ENCODE measurements at regions not wholly inside any gene's neighbourhood (a gene's known extent, or its start where the extent isn't known, plus 50 kb on each side); places are given as distances from the start of the nearest gene placed in this dataset.

DNA sequence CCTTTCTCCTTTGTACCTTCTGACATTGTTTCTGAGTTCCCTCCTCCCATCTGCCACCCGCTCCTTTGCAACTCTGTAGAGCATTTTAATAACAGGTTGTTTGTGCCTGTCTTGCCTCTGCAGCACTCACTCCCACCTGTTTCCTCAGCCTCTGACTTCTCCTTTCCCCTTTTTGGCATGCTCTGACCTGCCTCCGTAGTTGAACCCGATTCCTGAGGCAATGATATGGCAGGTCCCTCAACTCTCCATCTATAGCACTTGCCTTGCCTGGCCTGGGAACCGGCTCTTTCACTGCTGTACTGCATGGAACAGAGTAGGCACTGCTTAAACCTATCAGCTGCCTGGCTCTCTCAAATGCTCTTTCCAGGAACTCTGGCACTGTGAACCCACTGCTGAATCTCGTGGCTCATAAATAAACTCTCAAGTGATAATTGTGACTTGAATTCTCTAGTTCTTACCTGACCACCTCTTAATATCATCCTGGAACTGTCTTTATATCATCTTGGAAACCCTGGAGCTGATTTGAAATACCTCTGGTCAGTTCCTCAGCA lies 50.3 kb downstream of the UTRN start:
- Mint-ChIP-seq H3K4me3 (peak overlapping the region; percentile 2), H3K9me3 (no peaks in the 10 kb centered on the region), H3K4me1 (ENCODE audit: low read depth) (peaks cover 41% of the 10 kb centered on the region), H3K27ac (peak overlapping the region; percentile 5), H3K36me3 (no peaks in the 10 kb centered on the region), H3K27me3 (no peaks in the 10 kb centered on the region)
- POLR2A ChIA-PET: no interaction called here
- CTCF ChIA-PET: interaction anchor here (1.0 kb wide), 1 partner anchor 147 kb away, joined by 5 read pairs; no protein-coding TSS in a partner anchor
- intact Hi-C loops (cut with micrococcal nuclease): loop anchor here (2.0 kb wide), 5 partner anchors 15 to 241 kb away; partner anchors contain the start of gene SF3B5
- no peak for DNase-seq

DNA sequence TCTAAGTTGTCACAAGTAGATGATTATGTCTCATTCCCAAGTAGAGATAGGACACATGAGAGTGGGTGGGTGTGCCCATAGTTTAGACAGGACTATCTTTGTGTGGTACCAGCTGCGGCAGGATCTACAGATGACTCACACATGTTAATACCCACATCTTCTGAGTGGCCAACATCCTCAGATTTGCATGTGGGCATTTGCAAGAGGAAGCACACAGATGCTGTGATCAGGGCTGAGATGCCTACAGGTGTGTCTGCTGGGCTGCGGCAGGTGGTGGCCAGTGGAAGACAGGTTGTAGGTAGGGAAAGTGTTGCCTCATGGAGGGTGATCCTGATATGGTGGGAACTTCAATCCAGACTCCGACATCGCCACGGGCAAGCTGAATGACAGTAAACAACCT lies 50.8 kb downstream of the UTRN start:
- Mint-ChIP-seq H3K4me3 (no peak overlapping the region), H3K4me1 (ENCODE audit: low read depth) (peaks cover 42% of the 10 kb centered on the region), H3K27ac (peak overlapping the region; percentile 5), H3K9me3 (no peaks in the 10 kb centered on the region), H3K36me3 (no peaks in the 10 kb centered on the region), H3K27me3 (no peaks in the 10 kb centered on the region)
- DNase-seq: peak; percentile 57
- intact Hi-C loops (cut with micrococcal nuclease): loop anchor here (2.0 kb wide), 5 partner anchors 15 to 241 kb away; partner anchors contain the start of gene SF3B5
- CTCF ChIA-PET: interaction anchor here (0.6 to 1.0 kb wide), 3 partner anchors 63 to 147 kb away, joined by 3 to 5 read pairs (median 5); no protein-coding TSS in a partner anchor
- POLR2A ChIA-PET: interaction anchor here (0.8 kb wide), 1 partner anchor 26 kb away, joined by 3 read pairs; no protein-coding TSS in a partner anchor

GRCh38 chr6:144336900-144337299 lies 51.8 kb downstream of the UTRN start:
- H3K4me3 Mint-ChIP-seq: no peak overlapping the region
- H3K36me3 Mint-ChIP-seq: no peaks in the 10 kb centered on the region
- intact Hi-C loops (cut with micrococcal nuclease): no loop called here
- no peaks in the 10 kb centered on the region for H3K9me3 Mint-ChIP-seq
- ChIA-PET CTCF (no interaction called here), POLR2A (interaction anchor here (0.8 kb wide), 1 partner anchor 25 kb away, joined by 3 read pairs; no protein-coding TSS in a partner anchor)
- no peak overlapping the region for H3K27ac Mint-ChIP-seq
- H3K4me1 Mint-ChIP-seq (ENCODE audit: low read depth): peaks cover 50% of the 10 kb centered on the region
- H3K27me3 Mint-ChIP-seq: no peaks in the 10 kb centered on the region
- DNase-seq: no peak

DNA sequence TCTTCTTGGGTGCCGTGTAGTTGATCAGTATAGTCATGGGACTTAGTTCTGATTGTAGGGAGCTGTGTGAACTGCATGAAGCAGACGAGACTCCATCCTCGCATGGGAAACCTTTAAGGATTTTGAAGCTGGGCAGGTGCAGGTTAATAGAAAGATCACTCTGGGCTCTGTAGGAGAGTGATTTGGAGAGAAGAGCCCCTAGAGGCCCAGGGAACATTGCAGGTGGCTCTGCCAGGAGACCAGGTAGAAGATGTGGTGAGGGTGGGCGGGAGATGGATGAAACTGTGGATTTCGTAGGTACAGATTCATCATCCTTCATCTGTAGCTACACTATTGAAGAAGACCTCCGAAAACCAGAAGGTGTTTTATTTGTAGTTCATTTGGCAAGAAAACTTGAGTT lies 53.3 kb downstream of the UTRN start:
- DNase-seq: no peak
- Mint-ChIP-seq H3K9me3 (no peaks in the 10 kb centered on the region), H3K27ac (no peak overlapping the region), H3K36me3 (no peaks in the 10 kb centered on the region), H3K27me3 (no peaks in the 10 kb centered on the region), H3K4me3 (no peak overlapping the region), H3K4me1 (ENCODE audit: low read depth) (peaks cover 66% of the 10 kb centered on the region)
- intact Hi-C loops (cut with micrococcal nuclease): no loop called here
- ChIA-PET POLR2A (no interaction called here), CTCF (interaction anchor here (0.5 kb wide), 1 partner anchor 144 kb away, joined by 3 read pairs; no protein-coding TSS in a partner anchor)

- Mint-ChIP-seq H3K4me1 (ENCODE audit: low read depth) (peaks cover 68% of the 10 kb centered on the region), H3K27ac (no peak overlapping the region), H3K9me3 (no peaks in the 10 kb centered on the region), H3K27me3 (no peaks in the 10 kb centered on the region), H3K4me3 (no peak overlapping the region), H3K36me3 (peaks cover 2% of the 10 kb centered on the region)
- intact Hi-C loops (cut with micrococcal nuclease): no loop called here
- ChIA-PET POLR2A (no interaction called here), CTCF (no interaction called here)
- DNase-seq: no peak
These were observed 54.0 kb downstream of the UTRN start for GRCh38 chr6:144338951-144339700.

GRCh38 chr6:144339859-144340452 lies 54.8 kb downstream of the UTRN start:
- Mint-ChIP-seq H3K27me3 (no peaks in the 10 kb centered on the region), H3K4me3 (no peak overlapping the region), H3K36me3 (peaks cover 4% of the 10 kb centered on the region), H3K27ac (no peak overlapping the region), H3K9me3 (no peaks in the 10 kb centered on the region), H3K4me1 (ENCODE audit: low read depth) (peaks cover 65% of the 10 kb centered on the region)
- ChIA-PET POLR2A (no interaction called here), CTCF (interaction anchor here (0.8 kb wide), 1 partner anchor 142 kb away, joined by 4 read pairs; no protein-coding TSS in a partner anchor)
- intact Hi-C loops (cut with micrococcal nuclease): loop anchor here (5.0 to 10.0 kb wide), 8 partner anchors 202 to 1395 kb away; partner anchors contain the start of genes ADAT2, HIVEP2 and PEX3
- no peak for DNase-seq

GRCh38 chr6:144340541-144341371 lies 55.6 kb downstream of the UTRN start:
- H3K4me3 Mint-ChIP-seq: no peak overlapping the region

DNA sequence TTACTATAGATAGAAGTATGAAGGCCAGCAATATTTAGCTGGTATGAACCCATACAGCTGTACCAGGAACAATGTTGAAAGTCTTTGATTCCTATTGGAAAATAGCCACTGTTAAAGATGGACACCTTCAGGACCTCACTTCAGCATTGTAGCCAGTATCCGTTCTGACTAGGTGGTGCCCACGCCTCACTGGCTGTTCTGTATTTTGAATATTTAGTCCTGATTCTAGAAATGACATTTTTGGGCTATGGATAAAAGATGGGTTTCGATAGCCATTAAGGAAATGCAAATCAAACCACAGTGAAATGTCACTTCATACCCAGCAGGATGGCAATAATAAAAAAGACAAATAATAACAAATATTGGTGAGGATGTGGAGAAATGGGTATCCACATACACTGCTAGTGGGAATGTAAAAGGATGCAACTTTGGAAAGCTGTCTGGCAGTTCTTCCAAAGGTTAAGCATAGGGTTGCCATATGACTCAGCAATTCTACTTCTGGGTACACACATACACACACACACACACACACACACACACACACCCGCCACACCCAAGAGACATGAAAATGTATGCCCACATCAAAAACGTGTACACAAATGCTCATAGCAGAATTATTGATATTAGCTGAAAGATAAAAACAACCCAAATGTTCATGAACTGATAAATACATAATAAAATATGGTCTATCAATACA lies 56.8 kb downstream of the UTRN start:
- intact Hi-C loops (cut with micrococcal nuclease): loop anchor here (5.0 to 10.0 kb wide), 8 partner anchors 200 to 1397 kb away; partner anchors contain the start of genes ADAT2, HIVEP2 and PEX3
- CTCF ChIA-PET: no interaction called here

More at GRCh38 chr6:144340541-144341371, 55.6 kb downstream of the UTRN start:
- H3K27me3 Mint-ChIP-seq: no peaks in the 10 kb centered on the region
- no peak overlapping the region for H3K27ac Mint-ChIP-seq
- peaks cover 65% of the 10 kb centered on the region for H3K4me1 Mint-ChIP-seq (ENCODE audit: low read depth)
- no peak for DNase-seq
- POLR2A ChIA-PET: no interaction called here
- peaks cover 4% of the 10 kb centered on the region for H3K36me3 Mint-ChIP-seq
- no peaks in the 10 kb centered on the region for H3K9me3 Mint-ChIP-seq
- CTCF ChIA-PET: interaction anchor here (0.8 kb wide), 1 partner anchor 141 kb away, joined by 4 read pairs; no protein-coding TSS in a partner anchor
- intact Hi-C loops (cut with micrococcal nuclease): loop anchor here (5.0 to 10.0 kb wide), 8 partner anchors 202 to 1396 kb away; partner anchors contain the start of genes ADAT2, HIVEP2 and PEX3

DNA sequence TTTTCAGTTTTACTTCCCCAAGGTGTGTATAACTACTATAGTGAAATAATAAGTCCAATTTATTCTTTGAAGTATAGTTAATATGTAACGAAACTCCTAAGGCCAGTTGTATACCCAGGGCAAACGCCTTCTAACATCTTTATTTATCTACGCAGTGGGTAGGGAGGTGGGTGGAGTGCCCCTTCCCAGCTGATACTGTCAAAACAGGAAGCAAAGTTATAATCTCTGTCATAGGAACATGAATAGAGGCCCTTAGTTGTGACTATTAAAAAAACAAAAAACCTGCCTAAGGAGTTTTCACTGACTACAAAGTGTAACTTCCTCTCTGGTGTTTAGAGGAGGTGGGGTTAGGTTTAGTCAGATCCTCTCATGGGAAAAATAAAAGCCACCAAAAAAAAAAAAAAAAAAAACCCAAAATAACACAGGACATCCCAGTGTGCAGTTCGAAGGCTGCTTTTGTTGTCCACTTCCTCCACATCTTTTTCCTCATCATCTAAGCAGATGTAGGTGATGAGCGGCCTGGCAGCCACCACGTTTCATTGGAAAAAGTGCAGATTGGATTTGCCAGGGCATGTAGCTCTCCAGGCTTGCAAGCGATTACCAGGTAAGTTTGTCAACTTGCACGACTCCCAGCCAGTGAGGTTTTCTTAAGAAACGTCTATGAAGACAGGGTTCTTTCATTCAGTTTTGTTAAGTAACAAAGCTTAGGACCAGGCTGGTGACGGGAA lies 58.7 kb downstream of the UTRN start:
- Mint-ChIP-seq H3K27ac (peak overlapping the region; percentile 99), H3K36me3 (peaks cover 6% of the 10 kb centered on the region), H3K9me3 (no peaks in the 10 kb centered on the region), H3K27me3 (no peaks in the 10 kb centered on the region), H3K4me3 (peak overlapping the region; percentile 95), H3K4me1 (ENCODE audit: low read depth) (peaks cover 67% of the 10 kb centered on the region)
- DNase-seq: peak; percentile 53
- intact Hi-C loops (cut with micrococcal nuclease): loop anchor here (1.0 to 10.0 kb wide), 18 partner anchors 10 to 1399 kb away; partner anchors contain the start of genes ADAT2, HIVEP2, PEX3 and SF3B5
- CTCF ChIA-PET: interaction anchor here (0.7 to 1.6 kb wide), 4 partner anchors 58 to 280 kb away, joined by 3 to 4 read pairs (median 4); no protein-coding TSS in a partner anchor
- POLR2A ChIA-PET: interaction anchor here (0.6 to 1.3 kb wide), 3 partner anchors 9 to 128 kb away, joined by 3 read pairs; no protein-coding TSS in a partner anchor

More for the DNA sequence above, 56.8 kb downstream of the UTRN start:
- H3K27ac Mint-ChIP-seq: no peak overlapping the region
- peaks cover 59% of the 10 kb centered on the region for H3K4me1 Mint-ChIP-seq (ENCODE audit: low read depth)
- H3K4me3 Mint-ChIP-seq: no peak overlapping the region
- POLR2A ChIA-PET: interaction anchor here (1.3 kb wide), 1 partner anchor 18 kb away, joined by 3 read pairs; no protein-coding TSS in a partner anchor
- H3K36me3 Mint-ChIP-seq: peaks cover 6% of the 10 kb centered on the region
- H3K27me3 Mint-ChIP-seq: no peaks in the 10 kb centered on the region
- no peak for DNase-seq
- no peaks in the 10 kb centered on the region for H3K9me3 Mint-ChIP-seq

- peak overlapping the region; percentile 99 for H3K27ac Mint-ChIP-seq
- POLR2A ChIA-PET: interaction anchor here (0.6 to 1.3 kb wide), 4 partner anchors 9 to 68 kb away, joined by 3 to 5 read pairs (median 3); no protein-coding TSS in a partner anchor
These were observed 59.5 kb downstream of the UTRN start for GRCh38 chr6:144344646-144345045.

More at GRCh38 chr6:144344646-144345045, 59.5 kb downstream of the UTRN start:
- Mint-ChIP-seq H3K36me3 (peaks cover 6% of the 10 kb centered on the region), H3K9me3 (no peaks in the 10 kb centered on the region), H3K4me1 (ENCODE audit: low read depth) (peaks cover 71% of the 10 kb centered on the region), H3K27me3 (no peaks in the 10 kb centered on the region), H3K4me3 (peak overlapping the region; percentile 95)
- CTCF ChIA-PET: no interaction called here
- DNase-seq: peak; percentile 64
- intact Hi-C loops (cut with micrococcal nuclease): loop anchor here (1.0 to 10.0 kb wide), 18 partner anchors 10 to 1400 kb away; partner anchors contain the start of genes ADAT2, HIVEP2, PEX3 and SF3B5

All from activated CD4-positive, alpha-beta memory T cell treated with anti-CD3 and anti-CD28 coated beads for 36 hours (primary cell).